ENCODE measurements at regions not wholly inside any gene's neighbourhood (a gene's known extent, or its start where the extent isn't known, plus 50 kb on each side); places are given as distances from the start of the nearest gene placed in this dataset.
"Not testable (repeated sequence)": the region's sequence is repeated elsewhere in the genome, so short reads cannot be mapped to it uniquely, and the experiment has no call there.

DNA sequence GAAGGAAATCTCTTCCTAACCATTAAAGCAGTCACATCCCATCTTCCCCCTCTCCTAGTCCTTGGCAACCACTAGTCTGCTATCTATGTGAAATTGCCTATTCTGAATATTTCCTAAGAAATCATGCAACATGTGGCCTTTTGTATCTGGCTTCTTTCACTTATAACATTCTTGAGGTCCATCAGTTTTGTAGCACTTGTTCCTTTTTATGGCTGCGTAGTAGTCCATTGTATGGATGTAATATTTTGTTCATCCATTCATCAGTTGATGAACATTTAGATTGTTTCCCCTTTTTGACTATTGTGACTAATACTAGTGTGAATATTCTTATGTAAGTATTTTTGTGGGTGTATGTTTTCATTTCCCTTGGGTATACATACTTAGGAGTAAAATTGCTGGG lies 878.7 kb upstream of the DEFB115 start:
- DNase-seq (ENCODE audit: insufficient read length, low spot score); FAIRE-seq: not testable (repeated sequence)

DNA sequence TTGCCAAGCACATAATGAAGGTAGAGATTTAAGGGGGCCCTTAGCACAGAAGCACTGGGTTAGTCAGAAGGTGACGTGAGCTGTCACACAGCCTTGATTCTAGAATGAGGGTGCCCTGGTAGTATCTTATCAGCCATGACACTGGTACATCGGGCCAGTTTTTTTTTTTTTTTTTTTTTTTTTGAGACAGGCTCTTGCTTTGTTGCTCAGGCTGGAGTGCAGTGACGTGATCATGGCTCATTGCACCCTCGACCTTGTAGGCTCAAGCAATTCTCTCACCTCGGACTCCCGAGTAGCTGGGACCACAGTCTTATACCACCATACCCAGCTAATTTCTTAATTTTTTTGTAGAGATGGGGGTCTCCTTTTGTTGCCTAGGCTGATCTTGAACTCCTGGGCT lies 872.6 kb upstream of the DEFB115 start:
- DNase-seq (ENCODE audit: insufficient read length, low spot score); FAIRE-seq: not testable (repeated sequence)

DNA sequence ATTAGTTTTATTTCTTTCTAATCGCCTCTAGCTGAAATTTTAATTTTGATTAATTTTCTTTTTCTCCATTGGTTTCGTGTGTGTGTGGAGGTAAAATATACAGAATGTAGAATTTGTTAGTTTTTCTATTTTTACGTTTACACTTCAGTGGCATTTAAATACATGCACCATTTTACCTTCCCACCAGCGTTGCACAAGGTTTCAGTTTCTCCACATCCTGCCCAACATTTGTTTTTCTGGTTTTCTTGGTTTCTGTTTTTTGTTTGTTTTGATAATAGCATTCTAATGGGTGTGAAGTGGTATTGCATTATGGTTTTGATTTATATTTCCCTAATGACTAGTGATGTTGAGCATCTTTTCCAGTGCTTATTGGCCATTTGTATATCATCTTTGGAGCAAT lies 871.4 kb upstream of the DEFB115 start:
- FAIRE-seq, result not testable (repeated sequence)

DNA sequence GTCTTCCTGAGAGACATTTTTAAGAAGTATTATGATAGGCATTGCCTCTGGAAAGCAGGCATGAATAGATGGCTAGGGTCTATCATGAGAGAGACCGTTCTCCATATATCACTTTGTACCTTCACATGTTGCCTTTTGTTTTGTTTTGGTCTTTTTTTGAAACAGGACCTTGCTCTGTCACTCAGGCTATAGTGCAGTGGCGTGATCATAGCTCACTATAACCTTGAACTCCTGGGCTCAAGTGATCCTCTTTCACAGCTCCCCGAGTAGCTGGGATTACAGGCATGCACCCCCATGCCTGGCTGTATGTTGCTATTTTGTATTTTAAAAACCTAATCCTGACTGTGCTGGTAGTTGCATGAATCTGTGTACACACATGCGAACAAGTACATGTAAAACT lies 869.6 kb upstream of the DEFB115 start:
- DNase-seq (ENCODE audit: insufficient read length, low spot score); FAIRE-seq: not testable (repeated sequence)

More for the DNA sequence above, 871.4 kb upstream of the DEFB115 start:
- DNase-seq (ENCODE audit: insufficient read length, low spot score), result not testable (repeated sequence)

DNA sequence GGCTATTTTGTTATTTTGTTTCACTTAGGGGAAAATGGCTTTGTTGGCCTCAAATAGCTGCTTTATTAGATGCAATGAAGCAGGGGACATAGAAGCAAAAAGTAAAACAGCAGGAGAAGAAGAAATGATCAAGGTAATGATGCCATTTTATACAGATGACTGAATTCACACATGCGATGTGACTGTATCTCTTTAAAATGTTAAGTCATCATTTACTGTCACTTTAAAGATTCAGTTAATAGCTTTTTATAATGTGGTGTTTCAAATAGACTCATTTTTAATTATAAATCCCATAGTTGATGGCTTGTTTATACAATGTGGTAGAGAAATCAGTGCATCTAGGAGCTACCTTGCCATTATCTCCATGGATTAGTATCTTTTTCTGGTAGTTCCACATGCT lies 863.9 kb upstream of the DEFB115 start:
- FAIRE-seq; DNase-seq (ENCODE audit: insufficient read length, low spot score): not testable (repeated sequence)

DNA sequence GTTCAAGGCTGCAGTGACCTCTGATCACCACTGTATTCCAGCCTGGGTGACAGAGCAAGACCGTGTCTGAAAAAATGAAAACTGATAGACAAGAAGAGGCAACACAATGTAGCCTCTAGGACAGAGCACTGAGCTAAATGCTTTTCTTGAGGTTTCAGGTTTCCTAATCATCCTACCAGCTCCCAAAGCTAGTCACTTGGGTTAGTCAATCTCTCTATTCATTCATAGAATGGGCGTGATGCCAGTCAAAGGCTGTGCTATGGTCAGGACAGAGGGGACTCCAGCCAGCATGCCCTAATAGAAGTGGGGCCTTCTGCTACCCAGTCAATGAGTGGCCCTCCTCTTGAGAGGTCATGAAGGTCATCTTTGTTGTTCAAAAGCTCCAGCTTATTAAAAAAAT lies 860.4 kb upstream of the DEFB115 start:
- DNase-seq (ENCODE audit: insufficient read length, low spot score); FAIRE-seq: not testable (repeated sequence)

DNA sequence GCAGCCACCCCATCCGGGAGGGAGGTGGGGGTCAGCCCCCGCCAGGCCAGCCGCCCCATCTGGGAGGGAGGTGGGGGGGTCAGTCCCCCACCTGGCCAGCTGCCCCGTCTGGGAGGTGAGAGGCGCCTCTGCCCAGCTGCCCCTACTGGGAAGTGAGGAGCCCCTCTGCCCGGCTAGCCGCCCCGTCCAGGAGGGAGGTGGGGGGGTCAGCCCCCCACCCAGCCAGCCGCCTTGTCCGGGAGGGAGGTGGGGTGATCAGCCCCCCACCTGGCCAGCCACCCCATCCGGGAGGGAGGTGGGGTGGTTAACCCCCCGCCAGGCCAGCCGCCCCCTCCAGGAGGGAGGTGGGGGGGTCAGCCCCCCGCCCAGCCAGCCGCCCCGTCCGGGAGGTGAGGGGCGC lies 852.4 kb upstream of the DEFB115 start:
- not testable (repeated sequence) for DNase-seq (ENCODE audit: insufficient read length, low spot score); FAIRE-seq

DNA sequence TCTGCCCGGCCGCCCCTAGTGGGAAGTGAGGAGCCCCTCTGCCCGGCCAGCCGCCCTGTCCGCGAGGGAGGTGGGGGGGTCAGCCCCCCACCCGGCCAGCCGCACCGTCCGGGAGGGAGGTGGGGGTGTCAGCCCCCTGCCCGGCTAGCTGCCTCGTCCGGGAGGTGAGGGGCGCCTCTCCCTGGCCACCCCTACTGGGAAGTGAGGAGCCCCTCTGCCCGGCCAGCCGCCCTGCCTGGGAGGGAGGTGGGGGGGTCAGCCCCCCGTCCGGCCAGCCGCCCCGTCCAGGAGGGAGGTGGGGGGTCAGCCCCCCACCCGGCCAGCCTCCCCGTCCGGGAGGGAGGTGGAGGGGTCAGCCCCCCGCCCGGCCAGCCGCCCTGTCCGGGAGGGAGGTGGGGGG lies 851.9 kb upstream of the DEFB115 start:
- DNase-seq (ENCODE audit: insufficient read length, low spot score); FAIRE-seq: not testable (repeated sequence)

DNA sequence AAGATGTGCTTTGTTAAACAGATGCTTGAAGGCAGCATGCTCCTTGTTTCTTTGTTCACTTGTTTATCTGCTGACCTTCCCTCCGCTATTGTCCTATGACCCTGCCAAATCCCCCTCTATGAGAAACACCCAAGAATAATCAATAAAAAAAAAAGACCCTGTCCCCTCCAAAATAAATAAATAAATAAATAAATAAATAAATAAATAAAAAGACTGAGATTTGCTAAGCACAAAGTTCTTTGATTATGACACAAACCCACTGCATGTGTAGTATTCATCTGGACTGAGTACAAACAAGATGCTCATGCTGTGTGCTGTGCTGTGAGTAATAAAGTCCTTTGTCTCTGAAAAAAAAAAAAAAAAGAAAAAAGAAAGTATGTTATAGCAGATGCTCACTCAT lies 851.1 kb upstream of the DEFB115 start:
- not testable (repeated sequence) for FAIRE-seq; DNase-seq (ENCODE audit: insufficient read length, low spot score)

DNA sequence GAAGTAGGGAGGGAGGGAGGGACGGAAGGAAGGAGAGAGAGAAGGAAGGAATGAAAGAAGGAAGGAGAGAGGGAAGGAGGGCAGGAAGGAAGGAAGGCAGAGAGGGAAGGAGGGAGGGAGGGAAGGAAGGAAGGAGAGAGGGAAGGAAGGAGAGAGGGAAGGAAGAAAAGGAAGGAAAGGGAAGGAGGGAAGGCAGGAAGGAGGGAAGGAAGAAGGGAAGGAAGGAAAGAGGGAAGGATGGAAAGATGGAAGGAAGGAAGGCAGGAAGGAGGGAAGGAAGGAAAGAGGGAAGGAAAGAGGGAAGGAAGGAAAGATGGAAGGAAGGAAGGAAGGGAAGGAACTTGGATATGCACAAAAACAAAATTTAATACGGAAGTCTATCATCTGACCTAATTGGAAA lies 844.5 kb upstream of the DEFB115 start:
- DNase-seq (ENCODE audit: insufficient read length, low spot score), result no peak
- FAIRE-seq, result no peak

DNA sequence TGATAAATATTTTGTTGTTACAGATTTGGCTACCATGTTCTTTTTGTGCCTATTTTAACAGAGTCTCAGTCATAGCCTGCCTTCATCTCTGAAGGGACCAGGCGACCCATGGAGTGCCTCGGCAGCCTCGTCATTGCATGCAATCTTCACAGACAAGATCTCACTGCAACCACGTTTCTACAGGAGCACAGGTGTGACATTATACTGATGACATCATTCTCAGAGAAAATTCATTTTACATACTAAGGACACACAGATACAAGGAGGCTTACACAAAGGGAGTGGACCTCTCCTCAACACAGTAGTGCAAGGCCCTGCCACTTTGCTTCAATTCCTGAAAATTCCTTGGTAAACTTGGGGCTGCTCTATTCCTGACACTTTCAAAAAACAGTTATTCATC lies 840.1 kb upstream of the DEFB115 start:
- FAIRE-seq; DNase-seq (ENCODE audit: insufficient read length, low spot score): not testable (repeated sequence)

DNA sequence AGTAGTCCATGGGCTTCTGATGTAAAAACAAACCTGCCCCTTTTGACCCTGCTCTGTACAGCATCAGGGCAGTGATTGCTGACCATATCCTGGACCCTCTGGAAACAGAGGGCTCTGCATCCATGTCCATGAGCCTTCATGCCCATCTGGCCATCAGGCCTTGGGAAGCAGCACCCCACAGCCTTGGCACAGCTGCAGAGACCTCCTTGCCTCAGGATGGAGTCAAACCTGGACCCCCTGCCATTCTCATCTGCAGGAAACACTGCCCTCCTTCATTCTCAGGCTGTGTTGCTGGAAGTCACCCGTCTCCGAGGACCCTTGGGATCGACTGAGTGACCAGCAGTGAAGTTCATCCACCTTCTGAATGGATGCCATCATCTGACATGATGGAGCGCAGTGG lies 839.1 kb upstream of the DEFB115 start:
- not testable (repeated sequence) for FAIRE-seq; DNase-seq (ENCODE audit: insufficient read length, low spot score)

DNA sequence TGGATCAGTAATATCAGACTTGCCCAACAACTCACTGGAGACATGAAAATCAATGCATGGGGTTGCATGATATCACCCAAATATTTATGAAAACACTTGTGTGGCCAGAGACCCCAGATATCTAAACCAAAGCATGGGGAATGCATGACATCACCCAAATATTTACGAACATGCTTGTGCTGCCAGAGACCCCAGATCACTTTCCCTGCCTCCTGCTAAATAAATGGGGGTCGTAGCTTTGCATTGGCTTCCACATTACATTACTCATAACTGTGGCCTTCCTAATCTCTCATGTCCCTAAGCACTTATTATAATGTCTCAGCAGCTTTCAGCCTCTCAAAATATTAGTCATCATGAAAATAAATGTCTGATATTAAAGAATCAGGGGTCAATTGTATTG lies 838.0 kb upstream of the DEFB115 start:
- DNase-seq (ENCODE audit: insufficient read length, low spot score) (no peak), FAIRE-seq (no peak)

DNA sequence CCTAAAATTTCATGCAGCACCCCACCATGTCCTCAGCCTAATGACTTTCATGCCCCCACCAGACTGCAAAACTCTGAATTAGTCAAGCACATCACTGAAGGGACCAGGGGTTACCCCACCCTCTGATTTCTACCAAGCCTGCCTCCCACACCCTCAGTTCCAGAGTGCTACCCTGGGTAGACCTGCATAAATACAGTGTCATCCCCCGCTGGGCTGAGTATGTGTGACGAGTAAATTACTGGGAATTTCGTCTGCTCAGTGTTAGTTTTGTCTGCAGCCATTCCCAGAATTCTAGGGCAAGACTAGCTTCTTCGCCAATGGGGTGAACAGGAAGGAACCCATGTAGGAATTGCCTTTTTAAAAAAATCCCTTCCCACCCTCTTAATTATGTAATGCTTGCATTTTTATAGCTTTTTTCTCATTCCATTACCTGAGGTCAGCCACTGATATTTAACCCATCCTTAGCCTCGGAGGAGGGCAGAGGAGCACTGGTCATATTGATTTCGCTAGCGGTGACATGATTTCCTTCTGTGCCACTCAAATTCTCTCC lies 837.5 kb upstream of the DEFB115 start:
- not testable (repeated sequence) for DNase-seq (ENCODE audit: insufficient read length, low spot score); FAIRE-seq
